Vagina (tissue), 2 donors: ENCODE measurements at regions not wholly inside any gene's neighbourhood (a gene's known extent, or its start where the extent isn't known, plus 50 kb on each side); places are given as distances from the start of the nearest gene placed in this dataset.

Experiments
- DNase-seq, 2 donors: peaks; one replicate each; pipeline ENCODE4 v3.0.0-alpha.2; 2017; ENCODE audit errors: extremely low spot score in 2 of 2
- H3K27ac ChIP-seq: fragments of 200-600 bp; sonication (generic); one replicate; pipeline ENCODE4 v1.5.1; 2019
- H3K27me3 ChIP-seq: fragments of 200-600 bp; sonication (generic); one replicate; pipeline ENCODE4 v1.5.1; 2019
- H3K36me3 ChIP-seq, 2 donors: fragments of 200-600 bp; sonication (generic); one replicate each; pipeline ENCODE4 v1.5.1; 2017 to 2019
- H3K4me1 ChIP-seq: fragments of 200-600 bp; sonication (generic); one replicate; pipeline ENCODE4 v1.5.1; 2019
- H3K4me3 ChIP-seq, 2 donors: fragments of 200-600 bp; sonication (generic); 1 replicate in 1 of 2; 2 replicates in 1 of 2; pipeline ENCODE4 v1.5.1; 2016 to 2019
- H3K9me3 ChIP-seq: fragments of 200-600 bp; sonication (generic); one replicate; pipeline ENCODE4 v1.5.1; 2019
- CTCF ChIP-seq, 3 experiments: fragments of 450-650 bp in 2 of 3; fragments of 200-600 bp in 1 of 3; sonication (generic) in 1 of 3; IDR thresholded peaks; one replicate each; pipeline ENCODE4 v1.5.1; 2017 to 2019; ENCODE audit warnings: antibody characterized with exemption in 3 of 3, mild to moderate bottlenecking in 2 of 3, moderate library complexity in 2 of 3
- POLR2A ChIP-seq, 2 donors: fragments of 450-650 bp; IDR thresholded peaks; one replicate each; pipeline ENCODE4 v1.6.1; 2017; ENCODE audit warnings: antibody characterized with exemption in 2 of 2, mild to moderate bottlenecking in 2 of 2, moderate library complexity in 2 of 2
- POLR2AphosphoS5 ChIP-seq, 2 donors: sonication (generic); formaldehyde crosslinking; IDR thresholded peaks; one replicate each; pipeline ENCODE4 v1.9.0; 2017; ENCODE audit warnings: antibody characterized with exemption in 2 of 2, mild to moderate bottlenecking in 2 of 2, low read depth in 1 of 2; ENCODE audit not compliant: insufficient read depth in 1 of 2
- intact Hi-C: fragments of 100-400 bp; cut with DNase I; formaldehyde crosslinking; loops from one replicate; pipeline ENCODE4 v1.15.1; 2023

- no peaks in the 10 kb centered on the region for H3K36me3 ChIP-seq
These were observed 194.2 kb upstream of the SLITRK2 start for GRCh38 chrX:145623453-145623852.

GRCh38 chrX:145630081-145630480 is 187.5 kb upstream of the SLITRK2 start:
- intact Hi-C loops: no loop called here

More at GRCh38 chrX:145623453-145623852, 194.2 kb upstream of the SLITRK2 start:
- no peak overlapping the region for H3K27ac ChIP-seq
- no peaks in the 10 kb centered on the region for H3K27me3 ChIP-seq
- no peak for DNase-seq
- H3K4me1 ChIP-seq: no peaks in the 10 kb centered on the region
- intact Hi-C loops: no loop called here
- no peaks in the 10 kb centered on the region for H3K9me3 ChIP-seq
- H3K4me3 ChIP-seq: no peak overlapping the region
- TF ChIP-seq CTCF (IDR thresholded peaks at IDR 0.05) (no peak), POLR2A (IDR thresholded peaks at IDR 0.05) (no peak), POLR2AphosphoS5 (IDR thresholded peaks at IDR 0.05; ENCODE audit: insufficient read depth in 1 of 2, low read depth in 1 of 2) (no peak)

GRCh38 chrX:145630806-145631435 is 186.7 kb upstream of the SLITRK2 start:
- TF ChIP-seq CTCF (IDR thresholded peaks at IDR 0.05) (no peak), POLR2AphosphoS5 (IDR thresholded peaks at IDR 0.05; ENCODE audit: insufficient read depth in 1 of 2, low read depth in 1 of 2) (no peak), POLR2A (IDR thresholded peaks at IDR 0.05) (no peak)

More at GRCh38 chrX:145630081-145630480, 187.5 kb upstream of the SLITRK2 start:
- Histone ChIP-seq H3K27me3 (no peaks in the 10 kb centered on the region), H3K27ac (no peak overlapping the region), H3K9me3 (peaks cover 3% of the 10 kb centered on the region), H3K4me3 (no peak overlapping the region), H3K36me3 (no peaks in the 10 kb centered on the region), H3K4me1 (no peaks in the 10 kb centered on the region)
- DNase-seq: no peak
- TF ChIP-seq POLR2A (IDR thresholded peaks at IDR 0.05) (no peak), POLR2AphosphoS5 (IDR thresholded peaks at IDR 0.05; ENCODE audit: insufficient read depth in 1 of 2, low read depth in 1 of 2) (no peak), CTCF (IDR thresholded peaks at IDR 0.05) (no peak)

GRCh38 chrX:145631461-145631951 is 186.1 kb upstream of the SLITRK2 start:
- Histone ChIP-seq H3K27me3 (no peaks in the 10 kb centered on the region), H3K27ac (no peak overlapping the region), H3K36me3 (no peaks in the 10 kb centered on the region), H3K4me3 (no peak overlapping the region), H3K9me3 (peaks cover 3% of the 10 kb centered on the region), H3K4me1 (no peaks in the 10 kb centered on the region)
- intact Hi-C loops: no loop called here
- TF ChIP-seq CTCF (IDR thresholded peaks at IDR 0.05) (no peak), POLR2AphosphoS5 (IDR thresholded peaks at IDR 0.05; ENCODE audit: insufficient read depth in 1 of 2, low read depth in 1 of 2) (no peak), POLR2A (IDR thresholded peaks at IDR 0.05) (no peak)
- DNase-seq: no peak

More at GRCh38 chrX:145630806-145631435, 186.7 kb upstream of the SLITRK2 start:
- DNase-seq: no peak
- intact Hi-C loops: no loop called here
- Histone ChIP-seq H3K4me1 (no peaks in the 10 kb centered on the region), H3K9me3 (peaks cover 3% of the 10 kb centered on the region), H3K36me3 (no peaks in the 10 kb centered on the region), H3K27me3 (no peaks in the 10 kb centered on the region), H3K4me3 (no peak overlapping the region), H3K27ac (no peak overlapping the region)

GRCh38 chrX:145654486-145654885 is 163.1 kb upstream of the SLITRK2 start:
- no peaks in the 10 kb centered on the region for H3K4me1 ChIP-seq
- DNase-seq: no peak
- no peak overlapping the region for H3K4me3 ChIP-seq
- H3K27ac ChIP-seq: no peak overlapping the region
- TF ChIP-seq POLR2AphosphoS5 (IDR thresholded peaks at IDR 0.05; ENCODE audit: insufficient read depth in 1 of 2, low read depth in 1 of 2) (no peak), POLR2A (IDR thresholded peaks at IDR 0.05) (no peak), CTCF (IDR thresholded peaks at IDR 0.05) (no peak)
- intact Hi-C loops: no loop called here
- no peaks in the 10 kb centered on the region for H3K9me3 ChIP-seq
- H3K27me3 ChIP-seq: no peaks in the 10 kb centered on the region
- H3K36me3 ChIP-seq: no peaks in the 10 kb centered on the region
